HFFc6 (cell line): ENCODE measurements at regions not wholly inside any gene's neighbourhood (a gene's known extent, or its start where the extent isn't known, plus 50 kb on each side); places are given as distances from the start of the nearest gene placed in this dataset.

ENCODE experiments used
- DNase-seq: peaks from one replicate; pipeline ENCODE4 v3.0.0-alpha.2; 2018
- H3K27ac Mint-ChIP-seq: 2 replicates; pipeline ENCODE4 v1.8.0; 2020; ENCODE audit warnings: mild to moderate bottlenecking, mixed read lengths
- H3K27me3 Mint-ChIP-seq: 2 replicates; pipeline ENCODE4 v1.8.0; 2021; ENCODE audit warnings: mild to moderate bottlenecking, moderate library complexity, mixed read lengths; ENCODE audit not compliant: insufficient read depth
- H3K36me3 Mint-ChIP-seq: 2 replicates; pipeline ENCODE4 v1.8.0; 2021; ENCODE audit warnings: low read depth, mixed read lengths
- H3K4me1 Mint-ChIP-seq: 2 replicates; pipeline ENCODE4 v1.8.0; 2020; ENCODE audit warnings: low read depth, mixed read lengths
- H3K4me3 Mint-ChIP-seq: 2 replicates; pipeline ENCODE4 v1.8.0; 2020; ENCODE audit warnings: mild to moderate bottlenecking, moderate library complexity, mixed read lengths
- H3K9me3 Mint-ChIP-seq: 2 replicates; pipeline ENCODE4 v1.8.0; 2020; ENCODE audit warnings: mild to moderate bottlenecking, mixed read lengths
- CTCF ChIP-seq: fragments of 200-600 bp; sonication (generic); IDR thresholded peaks from 2 replicates; pipeline ENCODE4 v1.5.0; 2021; ENCODE audit warnings: antibody characterized with exemption, mild to moderate bottlenecking

DNA sequence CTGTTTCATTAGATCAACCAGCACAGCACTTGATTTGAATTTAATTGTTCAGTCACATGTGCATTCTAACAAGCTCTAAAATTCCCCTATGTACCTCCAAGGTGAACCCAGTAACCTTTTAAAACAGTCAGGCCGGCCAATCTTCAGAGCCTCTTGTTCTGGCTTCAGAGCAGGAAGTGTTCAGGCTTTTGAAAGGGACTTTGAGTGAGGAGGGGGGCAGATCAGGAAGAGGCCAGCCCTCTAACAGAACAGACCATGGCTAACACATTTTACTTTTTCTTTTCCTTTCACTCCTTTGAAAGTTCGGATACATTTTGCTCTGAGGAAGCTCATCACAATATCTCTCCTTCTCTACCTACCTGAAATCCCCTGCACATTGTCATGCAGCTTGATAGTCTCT is 390.3 kb downstream of the TBC1D4 start:
- DNase-seq, result no peak
- Mint-ChIP-seq H3K27me3 (no peaks in the 10 kb centered on the region), H3K4me1 (no peaks in the 10 kb centered on the region), H3K4me3 (no peak overlapping the region), H3K27ac (no peak overlapping the region), H3K9me3 (no peaks in the 10 kb centered on the region), H3K36me3 (no peaks in the 10 kb centered on the region)
- TF ChIP-seq CTCF, result no peak

DNA sequence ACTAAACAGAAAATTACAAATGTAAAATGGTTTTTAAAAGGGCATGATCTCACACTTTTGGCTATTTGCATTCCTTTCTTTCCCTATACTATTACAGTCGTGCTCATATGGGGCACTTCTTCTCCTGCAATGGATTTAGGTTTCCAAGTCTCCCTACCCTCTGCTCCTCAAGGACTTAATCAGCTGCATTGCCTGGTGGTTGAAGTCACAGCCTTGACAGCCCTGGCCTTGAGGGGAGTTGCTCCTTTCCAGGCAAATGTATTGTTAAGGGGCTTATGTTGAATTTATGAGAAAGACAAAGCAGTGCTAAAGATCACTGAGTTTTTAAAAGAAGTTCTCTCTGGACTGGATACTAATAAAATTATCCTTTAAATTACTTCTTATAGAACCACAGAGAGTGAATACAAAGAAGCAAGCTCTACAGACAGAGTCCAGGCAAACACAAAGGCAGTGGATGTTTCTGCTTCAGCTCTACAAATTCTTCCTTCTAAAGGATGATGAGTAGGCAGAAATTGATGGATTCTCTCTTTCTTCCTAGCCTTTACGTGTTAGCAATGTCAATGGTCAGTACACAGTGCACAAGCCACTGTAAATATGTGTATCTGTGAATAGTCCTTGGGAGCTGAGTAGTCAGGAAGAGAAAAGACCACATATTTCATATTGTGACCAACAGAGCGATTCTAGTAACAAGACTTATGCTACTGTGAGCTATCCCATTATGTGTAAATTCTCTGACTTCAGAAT is 390.9 kb downstream of the TBC1D4 start:
- Mint-ChIP-seq H3K27me3 (no peaks in the 10 kb centered on the region), H3K4me3 (no peak overlapping the region), H3K27ac (no peak overlapping the region), H3K9me3 (no peaks in the 10 kb centered on the region), H3K36me3 (no peaks in the 10 kb centered on the region), H3K4me1 (no peaks in the 10 kb centered on the region)
- TF ChIP-seq CTCF, result no peak
- no peak for DNase-seq

DNA sequence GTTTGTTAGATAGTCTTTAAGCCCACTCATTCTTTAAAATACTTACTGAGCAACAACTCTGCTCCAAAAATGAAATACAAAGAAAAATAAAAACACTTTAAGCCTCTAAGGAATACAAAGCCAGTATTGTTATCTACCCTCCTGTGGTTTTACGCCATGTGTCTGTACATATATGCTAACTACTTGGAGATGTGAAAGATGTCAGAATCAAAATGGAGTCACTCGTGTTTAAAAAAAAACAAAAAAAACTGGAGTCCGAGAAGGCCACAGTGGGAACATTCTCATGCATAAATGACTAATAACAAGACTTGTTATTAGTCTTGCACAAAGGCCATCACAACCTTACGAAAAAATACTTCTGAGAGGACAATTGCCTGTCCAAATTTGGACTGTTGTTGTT is 393.1 kb downstream of the TBC1D4 start:
- Mint-ChIP-seq H3K4me1 (no peaks in the 10 kb centered on the region), H3K36me3 (no peaks in the 10 kb centered on the region), H3K4me3 (no peak overlapping the region), H3K27me3 (peaks cover 3% of the 10 kb centered on the region; the same call in 1 of the 2 replicates), H3K27ac (no peak overlapping the region), H3K9me3 (no peaks in the 10 kb centered on the region)
- TF ChIP-seq CTCF, result no peak
- no peak for DNase-seq

DNA sequence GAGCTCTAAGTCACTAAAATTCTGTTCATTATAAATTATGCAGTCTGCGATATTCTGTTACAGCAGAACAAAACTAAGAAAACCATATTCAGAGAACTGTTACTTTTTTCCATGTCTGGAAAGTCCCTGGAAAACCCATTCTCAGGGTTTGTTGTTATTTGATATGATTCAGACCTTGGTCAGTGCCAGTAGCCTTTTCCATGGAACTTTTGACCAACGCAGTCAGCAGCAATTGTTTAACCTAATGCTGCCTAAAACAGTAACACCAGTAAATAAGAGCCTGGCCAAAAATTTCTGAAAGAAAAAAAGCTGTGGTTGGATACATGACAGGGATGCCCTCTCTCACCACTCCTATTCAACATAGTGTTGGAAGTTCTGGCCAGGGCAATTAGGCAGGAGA is 402.7 kb downstream of the TBC1D4 start:
- H3K4me1 Mint-ChIP-seq, result peaks cover 9% of the 10 kb centered on the region
- H3K4me3 Mint-ChIP-seq, result no peak overlapping the region
- H3K9me3 Mint-ChIP-seq, result no peaks in the 10 kb centered on the region
- no peak for TF ChIP-seq CTCF
- no peaks in the 10 kb centered on the region for H3K27me3 Mint-ChIP-seq
- no peak overlapping the region for H3K27ac Mint-ChIP-seq
- no peaks in the 10 kb centered on the region for H3K36me3 Mint-ChIP-seq
- DNase-seq, result peak; percentile 4

DNA sequence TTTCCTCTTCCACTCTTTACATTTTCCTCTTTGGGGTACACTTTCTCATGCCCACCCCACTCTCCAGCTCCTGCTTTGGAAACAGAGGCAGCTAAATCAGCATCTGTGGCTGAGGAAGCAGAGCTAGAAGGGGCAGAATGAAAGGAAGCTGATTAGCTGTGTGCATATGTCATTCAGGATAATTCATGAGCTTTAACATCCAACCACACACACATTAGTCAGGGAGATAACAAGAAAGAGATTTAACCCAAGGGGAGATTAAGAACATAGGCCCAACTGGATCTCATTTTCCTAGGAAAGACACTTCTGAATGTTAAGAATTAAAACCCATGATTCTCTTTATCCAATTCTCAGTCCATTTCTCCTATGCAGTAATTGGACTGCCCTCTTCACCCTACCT is 405.5 kb downstream of the TBC1D4 start:
- H3K9me3 Mint-ChIP-seq, result no peaks in the 10 kb centered on the region
- H3K4me3 Mint-ChIP-seq, result no peak overlapping the region
- TF ChIP-seq CTCF, result no peak
- no peaks in the 10 kb centered on the region for H3K36me3 Mint-ChIP-seq
- DNase-seq, result no peak
- H3K27me3 Mint-ChIP-seq, result no peaks in the 10 kb centered on the region; the same call in 1 of the 2 replicates
- no peak overlapping the region for H3K27ac Mint-ChIP-seq
- H3K4me1 Mint-ChIP-seq, result peaks cover 16% of the 10 kb centered on the region
